Neural cell (in vitro differentiated cells): ENCODE measurements at regions not wholly inside any gene's neighbourhood (a gene's known extent, or its start where the extent isn't known, plus 50 kb on each side); places are given as distances from the start of the nearest gene placed in this dataset.

Source experiments
- H2AFZ ChIP-seq: fragments of 200-600, 300-800 bp; sonication (generic), shearing (Covaris generic); 2 replicates; pipeline ENCODE4 v1.6.0; 2014; ENCODE audit warnings: low read depth, mild to moderate bottlenecking, antibody characterized with exemption, low read length, moderate library complexity
- H3F3A ChIP-seq: fragments of 200-600 bp; shearing (Covaris generic); 2 replicates; pipeline ENCODE4 v1.6.1; 2016; ENCODE audit warnings: mild to moderate bottlenecking, moderate library complexity, mixed read lengths, antibody characterized with exemption, low read length; ENCODE audit not compliant: insufficient read depth, poor library complexity, severe bottlenecking
- H3K27ac ChIP-seq: fragments of 200-600, 300-800 bp; sonication (generic), shearing (Covaris generic); 2 replicates; pipeline ENCODE4 v1.5.1; 2014; ENCODE audit warnings: mild to moderate bottlenecking, low read length, moderate library complexity
- H3K27me3 ChIP-seq: fragments of 300-800, 200-600 bp; sonication (generic), shearing (Covaris generic); 2 replicates; pipeline ENCODE4 v1.6.0; 2014; ENCODE audit warnings: mild to moderate bottlenecking, low read depth, low read length, moderate library complexity; ENCODE audit not compliant: insufficient read depth
- H3K36me3 ChIP-seq: fragments of 300-800, 200-600 bp; sonication (generic), shearing (Covaris generic); 2 replicates; pipeline ENCODE4 v1.5.1; 2014; ENCODE audit warnings: mild to moderate bottlenecking, antibody characterized with exemption, low read length, moderate library complexity; ENCODE audit not compliant: insufficient read depth
- H3K4me2 ChIP-seq: fragments of 300-800, 200-600 bp; sonication (generic), shearing (Covaris generic); 2 replicates; pipeline ENCODE4 v1.6.0; 2014; ENCODE audit warnings: mild to moderate bottlenecking, low read length
- H3K4me3 ChIP-seq: fragments of 300-800, 200-600 bp; sonication (generic), shearing (Covaris generic); 2 replicates; pipeline ENCODE4 v1.5.1; 2014; ENCODE audit warnings: mild to moderate bottlenecking, low read length, moderate library complexity
- H3K79me2 ChIP-seq: fragments of 200-600 bp; shearing (Covaris generic); replicated peaks from 2 replicates; pipeline ENCODE4 v1.6.0; 2014; ENCODE audit warnings: mild to moderate bottlenecking, low read length, moderate library complexity; ENCODE audit not compliant: insufficient read depth
- H3K9ac ChIP-seq: fragments of 300-800, 200-600 bp; sonication (generic), shearing (Covaris generic); 2 replicates; pipeline ENCODE4 v1.6.1; 2016; ENCODE audit warnings: mild to moderate bottlenecking, low read length, mixed read lengths
- H3K9me2 ChIP-seq: fragments of 200-600 bp; shearing (Covaris generic); 2 replicates; pipeline ENCODE4 v1.6.1; 2016; ENCODE audit warnings: mild to moderate bottlenecking, low read length, mixed read lengths; ENCODE audit not compliant: insufficient read depth
- H3K9me3 ChIP-seq: fragments of 200-600, 300-800 bp; sonication (generic), shearing (Covaris generic); 2 replicates; pipeline ENCODE4 v1.6.1; 2016; ENCODE audit warnings: mild to moderate bottlenecking, mixed run types, low read length, moderate library complexity, mixed read lengths
- H4K20me1 ChIP-seq: fragments of 200-600 bp; shearing (Covaris generic); 2 replicates; pipeline ENCODE4 v1.6.1; 2016; ENCODE audit warnings: mild to moderate bottlenecking, mixed run types; ENCODE audit not compliant: insufficient read depth
- EP300 ChIP-seq: fragments of 450-650 bp; conservative IDR thresholded peaks from 2 replicates; pipeline ENCODE4 v1.6.1; 2014; ENCODE audit warnings: antibody characterized with exemption, mild to moderate bottlenecking, moderate library complexity; ENCODE audit not compliant: poor library complexity, severe bottlenecking
- EZH2 ChIP-seq: fragments of 200-600, 300-800 bp; shearing (Covaris generic), sonication (generic); IDR thresholded peaks from 2 replicates; pipeline ENCODE4 v1.6.1; 2014; ENCODE audit warnings: antibody characterized with exemption, low read length, borderline replicate concordance, mild to moderate bottlenecking; ENCODE audit not compliant: insufficient read depth, poor library complexity, severe bottlenecking
- MXI1 ChIP-seq: fragments of 450-650 bp; conservative IDR thresholded peaks from 2 replicates; pipeline ENCODE4 v1.6.1; 2014; ENCODE audit warnings: antibody characterized with exemption, mild to moderate bottlenecking; ENCODE audit not compliant: poor library complexity, severe bottlenecking
- POLR2AphosphoS5 ChIP-seq: IDR thresholded peaks from 2 replicates; pipeline ENCODE4 v1.6.1; 2012
- RAD21 ChIP-seq: fragments of 450-650 bp; conservative IDR thresholded peaks from 2 replicates; pipeline ENCODE4 v1.6.1; 2014; ENCODE audit warnings: antibody characterized with exemption, mild to moderate bottlenecking, moderate library complexity
- SMC3 ChIP-seq: fragments of 450-650 bp; conservative IDR thresholded peaks from 2 replicates; pipeline ENCODE4 v1.6.1; 2014; ENCODE audit warnings: antibody characterized with exemption, mild to moderate bottlenecking, moderate library complexity; ENCODE audit not compliant: poor library complexity
- TAF1 ChIP-seq: IDR thresholded peaks from 2 replicates; pipeline ENCODE4 v1.6.1; 2012; ENCODE audit warnings: low read depth
- TF ChIP-seq, protein P1 (sequence below): fragments of 450-650 bp; IDR thresholded peaks from 2 replicates; pipeline ENCODE4 v1.5.1; 2014; ENCODE audit warnings: antibody characterized with exemption, mild to moderate bottlenecking, moderate library complexity; ENCODE audit not compliant: poor library complexity, severe bottlenecking
- TF ChIP-seq, protein P2 (sequence below): IDR thresholded peaks from 2 replicates; pipeline ENCODE4 v1.6.1; 2012; ENCODE audit warnings: borderline replicate concordance

DNA sequence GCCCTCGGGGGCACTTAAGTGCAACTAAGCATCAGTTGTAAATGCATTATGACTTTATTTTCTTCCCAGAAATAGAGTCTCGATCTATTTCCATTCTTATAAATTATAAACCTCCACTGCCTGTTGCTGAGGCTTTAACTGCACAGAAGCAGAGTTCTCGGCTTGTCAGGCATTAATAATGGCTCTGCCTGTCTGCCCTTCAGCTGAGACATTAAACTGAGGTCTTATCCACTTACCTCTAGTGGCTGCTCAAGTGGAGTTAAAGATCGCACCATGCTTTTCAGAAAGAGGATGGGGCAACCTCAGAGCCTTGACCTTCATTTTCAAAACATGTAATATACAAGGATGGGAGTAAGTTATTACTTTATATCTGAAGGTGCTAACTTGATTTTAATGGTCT is 597.6 kb upstream of the PRMT6 start:
- H2AFZ ChIP-seq: no peak overlapping the region
- no peak for TF ChIP-seq EZH2
- TF ChIP-seq EP300: peak; percentile 48
- TF ChIP-seq POLR2AphosphoS5: peak; percentile 42
- no peak overlapping the region for H3K9ac ChIP-seq
- H3K9me2 ChIP-seq: no peaks in the 10 kb centered on the region
- no peaks in the 10 kb centered on the region for H4K20me1 ChIP-seq
- no peaks in the 10 kb centered on the region for H3K27me3 ChIP-seq
- H3K9me3 ChIP-seq: no peaks in the 10 kb centered on the region
- no peaks in the 10 kb centered on the region for H3K79me2 ChIP-seq
- H3K4me2 ChIP-seq: no peak overlapping the region
- H3K27ac ChIP-seq: no peak overlapping the region
- H3K36me3 ChIP-seq: no peaks in the 10 kb centered on the region
- H3F3A ChIP-seq: no peaks in the 10 kb centered on the region
- H3K4me3 ChIP-seq: no peak overlapping the region

DNA sequence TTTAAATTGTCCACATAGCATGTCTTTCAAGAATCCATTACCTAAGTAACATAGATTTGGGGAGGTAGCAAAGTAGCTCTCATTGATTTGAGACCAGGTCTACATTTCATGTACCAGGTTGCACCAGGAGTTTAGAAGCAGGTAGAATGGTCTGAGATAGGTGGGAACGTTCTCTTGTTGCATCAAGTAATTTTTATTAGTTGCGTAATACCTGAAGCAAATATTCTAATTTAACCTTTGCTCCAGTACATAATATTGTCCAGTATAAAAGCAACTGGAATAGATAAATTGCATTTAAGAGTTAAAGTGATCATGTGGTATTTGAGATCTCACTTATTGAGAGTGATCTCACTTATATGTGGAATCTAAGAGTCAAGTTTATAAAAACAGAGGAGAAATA is 597.1 kb upstream of the PRMT6 start:
- Histone ChIP-seq H3F3A (no peaks in the 10 kb centered on the region), H3K9me3 (no peaks in the 10 kb centered on the region), H2AFZ (no peak overlapping the region), H3K9me2 (no peaks in the 10 kb centered on the region), H4K20me1 (no peaks in the 10 kb centered on the region), H3K27me3 (no peaks in the 10 kb centered on the region), H3K9ac (no peak overlapping the region), H3K36me3 (no peaks in the 10 kb centered on the region), H3K4me2 (no peak overlapping the region), H3K27ac (no peak overlapping the region), H3K79me2 (no peaks in the 10 kb centered on the region), H3K4me3 (no peak overlapping the region)
- TF ChIP-seq, protein P1, sequence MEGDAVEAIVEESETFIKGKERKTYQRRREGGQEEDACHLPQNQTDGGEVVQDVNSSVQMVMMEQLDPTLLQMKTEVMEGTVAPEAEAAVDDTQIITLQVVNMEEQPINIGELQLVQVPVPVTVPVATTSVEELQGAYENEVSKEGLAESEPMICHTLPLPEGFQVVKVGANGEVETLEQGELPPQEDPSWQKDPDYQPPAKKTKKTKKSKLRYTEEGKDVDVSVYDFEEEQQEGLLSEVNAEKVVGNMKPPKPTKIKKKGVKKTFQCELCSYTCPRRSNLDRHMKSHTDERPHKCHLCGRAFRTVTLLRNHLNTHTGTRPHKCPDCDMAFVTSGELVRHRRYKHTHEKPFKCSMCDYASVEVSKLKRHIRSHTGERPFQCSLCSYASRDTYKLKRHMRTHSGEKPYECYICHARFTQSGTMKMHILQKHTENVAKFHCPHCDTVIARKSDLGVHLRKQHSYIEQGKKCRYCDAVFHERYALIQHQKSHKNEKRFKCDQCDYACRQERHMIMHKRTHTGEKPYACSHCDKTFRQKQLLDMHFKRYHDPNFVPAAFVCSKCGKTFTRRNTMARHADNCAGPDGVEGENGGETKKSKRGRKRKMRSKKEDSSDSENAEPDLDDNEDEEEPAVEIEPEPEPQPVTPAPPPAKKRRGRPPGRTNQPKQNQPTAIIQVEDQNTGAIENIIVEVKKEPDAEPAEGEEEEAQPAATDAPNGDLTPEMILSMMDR: no peak
- TF ChIP-seq MXI1: no peak
- TF ChIP-seq, protein P2, sequence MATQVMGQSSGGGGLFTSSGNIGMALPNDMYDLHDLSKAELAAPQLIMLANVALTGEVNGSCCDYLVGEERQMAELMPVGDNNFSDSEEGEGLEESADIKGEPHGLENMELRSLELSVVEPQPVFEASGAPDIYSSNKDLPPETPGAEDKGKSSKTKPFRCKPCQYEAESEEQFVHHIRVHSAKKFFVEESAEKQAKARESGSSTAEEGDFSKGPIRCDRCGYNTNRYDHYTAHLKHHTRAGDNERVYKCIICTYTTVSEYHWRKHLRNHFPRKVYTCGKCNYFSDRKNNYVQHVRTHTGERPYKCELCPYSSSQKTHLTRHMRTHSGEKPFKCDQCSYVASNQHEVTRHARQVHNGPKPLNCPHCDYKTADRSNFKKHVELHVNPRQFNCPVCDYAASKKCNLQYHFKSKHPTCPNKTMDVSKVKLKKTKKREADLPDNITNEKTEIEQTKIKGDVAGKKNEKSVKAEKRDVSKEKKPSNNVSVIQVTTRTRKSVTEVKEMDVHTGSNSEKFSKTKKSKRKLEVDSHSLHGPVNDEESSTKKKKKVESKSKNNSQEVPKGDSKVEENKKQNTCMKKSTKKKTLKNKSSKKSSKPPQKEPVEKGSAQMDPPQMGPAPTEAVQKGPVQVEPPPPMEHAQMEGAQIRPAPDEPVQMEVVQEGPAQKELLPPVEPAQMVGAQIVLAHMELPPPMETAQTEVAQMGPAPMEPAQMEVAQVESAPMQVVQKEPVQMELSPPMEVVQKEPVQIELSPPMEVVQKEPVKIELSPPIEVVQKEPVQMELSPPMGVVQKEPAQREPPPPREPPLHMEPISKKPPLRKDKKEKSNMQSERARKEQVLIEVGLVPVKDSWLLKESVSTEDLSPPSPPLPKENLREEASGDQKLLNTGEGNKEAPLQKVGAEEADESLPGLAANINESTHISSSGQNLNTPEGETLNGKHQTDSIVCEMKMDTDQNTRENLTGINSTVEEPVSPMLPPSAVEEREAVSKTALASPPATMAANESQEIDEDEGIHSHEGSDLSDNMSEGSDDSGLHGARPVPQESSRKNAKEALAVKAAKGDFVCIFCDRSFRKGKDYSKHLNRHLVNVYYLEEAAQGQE: no peak
- TF ChIP-seq EP300: no peak
- TF ChIP-seq RAD21: no peak
- TF ChIP-seq TAF1: no peak
- no peak for TF ChIP-seq EZH2
- no peak for TF ChIP-seq POLR2AphosphoS5
- no peak for TF ChIP-seq SMC3

DNA sequence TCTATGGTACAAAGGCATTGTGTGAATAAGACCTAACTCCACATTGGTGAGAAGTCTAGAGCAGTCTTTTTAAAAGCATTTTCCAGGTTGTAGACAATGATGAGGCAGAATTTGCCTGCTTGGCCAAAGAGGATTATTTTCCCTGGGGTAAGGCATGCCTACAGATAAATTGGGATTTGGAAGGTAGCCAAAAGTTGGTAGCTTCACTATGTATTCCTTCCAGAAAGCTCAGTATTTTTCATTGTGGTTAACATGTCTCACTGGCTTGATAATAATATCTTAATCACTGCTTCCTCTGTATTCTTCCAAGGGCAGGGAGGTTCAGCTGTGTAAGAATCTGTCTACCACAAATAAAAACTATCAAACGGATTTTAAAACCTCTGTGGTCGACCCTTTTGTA is 590.8 kb upstream of the PRMT6 start:
- Histone ChIP-seq H3F3A (no peaks in the 10 kb centered on the region), H3K9ac (no peak overlapping the region), H3K9me2 (no peaks in the 10 kb centered on the region), H3K27ac (no peak overlapping the region), H4K20me1 (no peaks in the 10 kb centered on the region), H3K27me3 (no peaks in the 10 kb centered on the region), H2AFZ (no peak overlapping the region), H3K9me3 (no peaks in the 10 kb centered on the region), H3K36me3 (no peaks in the 10 kb centered on the region), H3K4me2 (no peak overlapping the region), H3K79me2 (no peaks in the 10 kb centered on the region), H3K4me3 (no peak overlapping the region)
- TF ChIP-seq EZH2 (no peak), TAF1 (no peak), MXI1 (no peak), SMC3 (no peak), EP300 (no peak), RAD21 (no peak), POLR2AphosphoS5 (no peak)
- TF ChIP-seq, protein P1: no peak
- TF ChIP-seq, protein P2: no peak
